ENCODE measurements at regions not wholly inside any gene's neighbourhood (a gene's known extent, or its start where the extent isn't known, plus 50 kb on each side); places are given as distances from the start of the nearest gene placed in this dataset.
"Not testable (repeated sequence)": the region's sequence is repeated elsewhere in the genome, so short reads cannot be mapped to it uniquely, and the experiment has no call there.

DNA sequence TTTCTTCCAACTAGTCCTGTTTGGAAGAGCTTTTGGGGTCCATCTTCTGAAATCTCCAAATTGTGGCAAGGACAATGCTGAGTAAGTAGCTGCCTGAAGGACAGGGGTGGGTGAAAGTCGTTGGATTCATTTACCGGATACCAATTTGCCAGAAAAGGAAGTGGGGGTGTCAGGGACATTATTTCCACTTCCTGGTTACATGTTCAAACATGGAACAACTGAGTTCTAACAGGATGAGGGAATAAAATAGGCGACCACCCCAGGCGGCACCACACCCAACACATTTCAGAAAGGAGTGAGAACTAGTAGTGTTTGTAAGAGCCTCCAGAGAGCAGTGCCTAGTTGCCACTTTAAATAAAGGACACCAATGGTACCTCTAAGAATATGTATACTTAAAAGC is 158.6 kb upstream of the SERTAD2 start:
- CTCF ChIA-PET: no interaction called here
- no peaks in the 10 kb centered on the region for H3K9me3 ChIP-seq (ENCODE audit: control insufficient read depth, insufficient read depth, low read depth, low read length)
- H3K4me3 ChIP-seq (ENCODE audit: low read depth, low read length): no peak overlapping the region
- no peak overlapping the region for H3K27ac ChIP-seq (ENCODE audit: extremely low read depth, low read depth, low read length)
- H3K36me3 ChIP-seq (ENCODE audit: control insufficient read depth in 2 of 2, insufficient read depth in 1 of 2, low read length in 2 of 2): no peaks in the 10 kb centered on the region
- POLR2A ChIA-PET: no interaction called here
- H3K4me1 ChIP-seq (ENCODE audit: control insufficient read depth, insufficient read depth, low read length): no peaks in the 10 kb centered on the region
- TF ChIP-seq, protein P1, sequence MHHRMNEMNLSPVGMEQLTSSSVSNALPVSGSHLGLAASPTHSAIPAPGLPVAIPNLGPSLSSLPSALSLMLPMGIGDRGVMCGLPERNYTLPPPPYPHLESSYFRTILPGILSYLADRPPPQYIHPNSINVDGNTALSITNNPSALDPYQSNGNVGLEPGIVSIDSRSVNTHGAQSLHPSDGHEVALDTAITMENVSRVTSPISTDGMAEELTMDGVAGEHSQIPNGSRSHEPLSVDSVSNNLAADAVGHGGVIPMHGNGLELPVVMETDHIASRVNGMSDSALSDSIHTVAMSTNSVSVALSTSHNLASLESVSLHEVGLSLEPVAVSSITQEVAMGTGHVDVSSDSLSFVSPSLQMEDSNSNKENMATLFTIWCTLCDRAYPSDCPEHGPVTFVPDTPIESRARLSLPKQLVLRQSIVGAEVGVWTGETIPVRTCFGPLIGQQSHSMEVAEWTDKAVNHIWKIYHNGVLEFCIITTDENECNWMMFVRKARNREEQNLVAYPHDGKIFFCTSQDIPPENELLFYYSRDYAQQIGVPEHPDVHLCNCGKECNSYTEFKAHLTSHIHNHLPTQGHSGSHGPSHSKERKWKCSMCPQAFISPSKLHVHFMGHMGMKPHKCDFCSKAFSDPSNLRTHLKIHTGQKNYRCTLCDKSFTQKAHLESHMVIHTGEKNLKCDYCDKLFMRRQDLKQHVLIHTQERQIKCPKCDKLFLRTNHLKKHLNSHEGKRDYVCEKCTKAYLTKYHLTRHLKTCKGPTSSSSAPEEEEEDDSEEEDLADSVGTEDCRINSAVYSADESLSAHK (tag by site-specific recombination; IDR thresholded peaks at IDR 0.05): no peak
- TF ChIP-seq, protein P2, sequence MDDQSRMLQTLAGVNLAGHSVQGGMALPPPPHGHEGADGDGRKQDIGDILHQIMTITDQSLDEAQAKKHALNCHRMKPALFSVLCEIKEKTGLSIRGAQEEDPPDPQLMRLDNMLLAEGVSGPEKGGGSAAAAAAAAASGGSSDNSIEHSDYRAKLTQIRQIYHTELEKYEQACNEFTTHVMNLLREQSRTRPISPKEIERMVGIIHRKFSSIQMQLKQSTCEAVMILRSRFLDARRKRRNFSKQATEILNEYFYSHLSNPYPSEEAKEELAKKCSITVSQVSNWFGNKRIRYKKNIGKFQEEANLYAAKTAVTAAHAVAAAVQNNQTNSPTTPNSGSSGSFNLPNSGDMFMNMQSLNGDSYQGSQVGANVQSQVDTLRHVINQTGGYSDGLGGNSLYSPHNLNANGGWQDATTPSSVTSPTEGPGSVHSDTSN (CRISPR knock-in tag; IDR thresholded peaks at IDR 0.05): no peak
- no peak for TF ChIP-seq GFI1B (tag by site-specific recombination; IDR thresholded peaks at IDR 0.05)

DNA sequence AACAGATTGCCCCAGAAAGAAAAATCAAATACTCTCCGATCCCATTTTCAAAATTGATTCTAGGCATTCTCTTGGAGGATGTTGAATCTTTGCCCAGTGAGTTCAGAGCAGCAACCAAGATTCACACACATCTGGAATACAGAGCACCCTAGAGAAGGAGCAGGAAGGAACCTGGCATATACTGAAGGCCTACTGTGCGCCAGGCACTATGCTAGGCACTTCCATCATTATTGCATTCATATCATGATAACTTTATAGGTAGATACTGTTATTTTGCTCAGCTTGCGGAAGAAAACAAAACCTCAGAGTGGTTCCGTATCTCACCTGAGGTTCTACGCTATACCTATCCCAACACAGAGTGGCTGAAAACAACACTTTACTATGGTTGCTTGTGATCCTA is 160.3 kb upstream of the SERTAD2 start:
- ChIA-PET CTCF (interaction anchor here (0.6 kb wide), 3 partner anchors 55 to 311 kb away, joined by 3 to 5 read pairs (median 3); no protein-coding TSS in a partner anchor), POLR2A (no interaction called here)
- Histone ChIP-seq H3K4me1 (ENCODE audit: control insufficient read depth, insufficient read depth, low read length) (no peaks in the 10 kb centered on the region), H3K27ac (ENCODE audit: extremely low read depth, low read depth, low read length) (no peak overlapping the region), H3K36me3 (ENCODE audit: control insufficient read depth in 2 of 2, insufficient read depth in 1 of 2, low read length in 2 of 2) (no peaks in the 10 kb centered on the region), H3K4me3 (ENCODE audit: low read depth, low read length) (no peak overlapping the region), H3K9me3 (ENCODE audit: control insufficient read depth, insufficient read depth, low read depth, low read length) (no peaks in the 10 kb centered on the region)
- no peak for TF ChIP-seq ZNF175 (tag by site-specific recombination; IDR thresholded peaks at IDR 0.05)
- TF ChIP-seq, protein P3, sequence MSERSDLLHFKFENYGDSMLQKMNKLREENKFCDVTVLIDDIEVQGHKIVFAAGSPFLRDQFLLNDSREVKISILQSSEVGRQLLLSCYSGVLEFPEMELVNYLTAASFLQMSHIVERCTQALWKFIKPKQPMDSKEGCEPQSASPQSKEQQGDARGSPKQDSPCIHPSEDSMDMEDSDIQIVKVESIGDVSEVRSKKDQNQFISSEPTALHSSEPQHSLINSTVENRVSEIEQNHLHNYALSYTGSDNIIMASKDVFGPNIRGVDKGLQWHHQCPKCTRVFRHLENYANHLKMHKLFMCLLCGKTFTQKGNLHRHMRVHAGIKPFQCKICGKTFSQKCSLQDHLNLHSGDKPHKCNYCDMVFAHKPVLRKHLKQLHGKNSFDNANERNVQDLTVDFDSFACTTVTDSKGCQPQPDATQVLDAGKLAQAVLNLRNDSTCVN (tag by site-specific recombination; optimal IDR thresholded peaks at IDR 0.05): no peak
- TF ChIP-seq ZNF311 (tag by site-specific recombination; IDR thresholded peaks at IDR 0.05; ENCODE audit: borderline replicate concordance): no peak
- TF ChIP-seq ZNF24 (tag by site-specific recombination; IDR thresholded peaks at IDR 0.05): no peak
- TF ChIP-seq ZNF585B (tag by site-specific recombination; IDR thresholded peaks at IDR 0.05): no peak
- no peak for TF ChIP-seq ZNF768 (tag by site-specific recombination; IDR thresholded peaks at IDR 0.05)
- TF ChIP-seq ZBTB20 (tag by site-specific recombination; IDR thresholded peaks at IDR 0.05): no peak
- TF ChIP-seq ZNF670 (tag by site-specific recombination; IDR thresholded peaks at IDR 0.05; ENCODE audit: low read depth): no peak
- no peak for TF ChIP-seq ZNF623 (tag by site-specific recombination; IDR thresholded peaks at IDR 0.05)
- TF ChIP-seq ZNF785 (tag by site-specific recombination; IDR thresholded peaks at IDR 0.05): no peak
- TF ChIP-seq ZNF707 (tag by site-specific recombination; IDR thresholded peaks at IDR 0.05): no peak
- no peak for TF ChIP-seq ZNF501 (tag by site-specific recombination; IDR thresholded peaks at IDR 0.05)
- no peak for TF ChIP-seq ZNF658 (tag by site-specific recombination; IDR thresholded peaks at IDR 0.05)
- no peak for TF ChIP-seq ZNF274 (IDR thresholded peaks at IDR 0.05; ENCODE audit: low read length)
- no peak for TF ChIP-seq ZNF274 (tag by site-specific recombination; IDR thresholded peaks at IDR 0.05; ENCODE audit: borderline replicate concordance)
- TF ChIP-seq ZNF521 (tag by site-specific recombination; IDR thresholded peaks at IDR 0.05): no peak
- no peak for TF ChIP-seq ZNF473 (tag by site-specific recombination; IDR thresholded peaks at IDR 0.05)
- no peak for TF ChIP-seq ZFP41 (tag by site-specific recombination; IDR thresholded peaks at IDR 0.05; ENCODE audit: borderline replicate concordance)

DNA sequence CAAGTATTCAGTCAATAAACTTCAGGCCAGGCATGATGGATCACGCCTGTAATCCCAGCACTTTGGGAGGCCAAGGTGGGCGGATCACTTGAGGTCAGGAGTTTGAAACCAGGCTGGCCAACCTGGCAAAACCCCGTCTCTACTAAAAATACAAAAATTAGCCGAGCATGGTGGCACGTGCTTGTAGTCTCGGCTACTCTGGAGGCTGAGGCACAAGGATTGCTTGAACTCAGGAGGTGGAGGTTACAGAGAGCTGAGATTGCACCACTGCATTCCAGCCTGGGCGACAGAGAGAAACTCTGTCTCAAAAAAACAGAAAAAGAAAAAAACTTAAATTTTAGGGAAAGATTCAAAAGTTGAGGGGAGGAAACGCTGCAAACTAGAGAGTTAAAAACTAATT is 162.8 kb upstream of the SERTAD2 start:
- not testable (repeated sequence) for H3K4me3 ChIP-seq (ENCODE audit: low read depth, low read length); H3K9me3 ChIP-seq (ENCODE audit: control insufficient read depth, insufficient read depth, low read depth, low read length); H3K27ac ChIP-seq (ENCODE audit: extremely low read depth, low read depth, low read length); H3K4me1 ChIP-seq (ENCODE audit: control insufficient read depth, insufficient read depth, low read length); H3K36me3 ChIP-seq (ENCODE audit: control insufficient read depth in 2 of 2, insufficient read depth in 1 of 2, low read length in 2 of 2)
- CTCF ChIA-PET: interaction anchor here (0.5 kb wide), 1 partner anchor 163 kb away, joined by 4 read pairs; the partner anchor contains the start of gene SERTAD2
- POLR2A ChIA-PET: interaction anchor here (1.2 kb wide), 1 partner anchor 34 kb away, joined by 3 read pairs; no protein-coding TSS in a partner anchor

Measured in HEK293 (cell line).